ENCODE measurements at regions not wholly inside any gene's neighbourhood (a gene's known extent, or its start where the extent isn't known, plus 50 kb on each side); places are given as distances from the start of the nearest gene placed in this dataset.

DNA sequence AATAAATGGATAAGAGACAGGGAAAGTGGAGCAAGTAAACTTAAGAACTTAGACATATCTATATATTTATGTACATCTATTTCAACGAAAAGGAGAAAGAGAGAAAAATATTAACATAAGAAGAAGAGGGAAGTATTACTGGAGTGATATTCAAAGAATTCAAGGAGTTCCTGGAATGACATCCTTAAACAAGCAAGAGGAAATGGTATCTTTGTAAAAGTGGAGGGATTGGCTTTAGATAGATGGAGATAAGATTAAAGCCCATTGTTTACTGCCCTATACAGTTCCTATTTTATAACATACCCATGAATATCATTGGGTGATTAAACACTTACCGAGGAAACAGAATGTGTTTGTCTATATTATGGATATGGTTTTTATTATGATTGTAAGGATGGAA lies 1036.3 kb downstream of the TTLL7 start:
- DNase-seq (ENCODE audit: low read depth in 2 of 2): no peak

DNA sequence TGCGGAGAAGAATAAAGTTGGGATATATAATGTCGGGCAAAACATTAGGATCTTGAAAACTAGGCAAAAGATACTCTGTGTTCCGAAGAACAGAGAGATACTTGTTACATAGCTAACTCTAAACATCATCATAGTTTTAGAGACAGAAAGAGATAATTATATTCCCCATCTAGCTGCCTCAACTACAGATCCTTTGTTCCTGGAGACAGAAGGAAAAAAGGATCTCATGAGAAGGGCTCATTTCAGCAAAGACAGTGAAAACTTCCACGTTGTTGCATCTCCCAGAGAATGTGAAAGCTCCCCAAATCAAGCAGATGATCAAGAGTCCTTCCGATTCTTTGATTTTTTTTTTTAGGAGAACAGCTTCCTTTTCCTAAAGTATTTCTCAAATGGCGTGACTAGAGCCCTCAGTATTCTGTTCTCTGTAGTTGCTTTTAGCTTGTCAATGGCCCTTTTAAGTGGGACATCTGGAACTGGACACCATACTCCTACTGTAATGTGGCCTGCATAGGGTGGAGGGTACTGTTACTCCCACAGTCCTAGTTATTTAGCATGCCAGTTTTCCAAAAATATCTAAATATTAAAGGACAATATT lies 1048.2 kb downstream of the TTLL7 start:
- no peak for DNase-seq (ENCODE audit: low read depth in 2 of 2)

DNA sequence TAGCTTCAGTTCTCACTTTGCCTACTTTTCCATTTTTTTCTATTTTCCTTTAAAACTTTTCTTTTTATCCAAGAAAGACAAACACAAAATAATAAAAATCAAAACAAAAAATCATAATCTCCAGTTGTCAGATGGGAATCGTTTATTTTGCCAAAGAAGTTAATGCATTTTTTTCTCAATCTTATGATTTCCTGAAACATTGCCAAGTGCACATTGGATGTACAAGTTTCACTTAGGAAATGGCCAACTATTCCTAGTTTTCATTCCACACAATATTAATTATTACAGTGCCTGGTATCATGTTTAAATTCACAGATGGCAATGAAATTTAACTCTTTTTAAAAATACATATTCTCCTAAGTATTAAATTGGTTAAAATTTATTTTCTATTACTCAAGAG lies 1050.5 kb downstream of the TTLL7 start:
- no peak for DNase-seq (ENCODE audit: low read depth in 2 of 2)

DNA sequence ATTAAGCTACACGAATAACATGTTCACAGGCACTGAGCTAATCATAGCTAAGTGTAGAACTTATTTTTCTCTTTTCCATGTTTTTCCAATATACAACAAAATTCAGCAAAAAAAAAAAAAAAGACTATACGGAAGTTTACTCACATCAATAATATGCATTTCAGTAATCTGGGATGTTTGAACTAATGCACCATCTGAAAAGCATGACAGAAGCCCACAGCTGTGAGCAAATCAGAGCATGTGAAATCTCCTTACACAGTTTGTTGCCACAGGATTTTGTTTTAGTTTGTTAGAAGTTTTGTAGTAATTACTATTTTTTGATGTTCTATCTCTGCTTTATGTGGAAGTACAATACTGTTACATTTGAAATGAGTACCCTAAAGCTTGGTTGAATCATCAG lies 1051.7 kb downstream of the TTLL7 start:
- DNase-seq (ENCODE audit: low read depth in 2 of 2): no peak

DNA sequence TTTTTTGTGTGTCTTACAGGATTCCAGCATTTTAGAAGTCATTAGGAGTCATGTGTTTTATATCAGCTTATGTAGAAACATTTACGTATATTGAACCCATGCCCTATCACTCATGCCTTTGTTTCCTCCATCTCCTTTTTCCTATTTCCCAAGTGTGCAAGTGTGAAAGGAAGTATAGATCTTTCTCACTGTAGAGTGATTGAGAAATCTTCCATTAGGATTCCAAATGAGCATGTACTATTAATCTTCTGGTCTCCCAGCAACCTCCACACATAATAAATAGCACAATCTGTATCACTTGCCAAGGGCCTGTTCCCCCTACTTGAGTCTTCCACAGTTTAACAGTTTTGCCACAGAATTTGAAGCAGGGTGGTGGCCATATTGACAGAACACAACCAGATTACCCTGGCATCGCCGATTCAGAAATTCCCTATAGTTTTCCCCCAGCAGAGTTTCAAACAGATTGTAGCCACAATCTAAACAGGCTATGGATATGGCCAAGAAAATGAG lies 1052.8 kb downstream of the TTLL7 start:
- DNase-seq (ENCODE audit: low read depth in 2 of 2): no peak

DNA sequence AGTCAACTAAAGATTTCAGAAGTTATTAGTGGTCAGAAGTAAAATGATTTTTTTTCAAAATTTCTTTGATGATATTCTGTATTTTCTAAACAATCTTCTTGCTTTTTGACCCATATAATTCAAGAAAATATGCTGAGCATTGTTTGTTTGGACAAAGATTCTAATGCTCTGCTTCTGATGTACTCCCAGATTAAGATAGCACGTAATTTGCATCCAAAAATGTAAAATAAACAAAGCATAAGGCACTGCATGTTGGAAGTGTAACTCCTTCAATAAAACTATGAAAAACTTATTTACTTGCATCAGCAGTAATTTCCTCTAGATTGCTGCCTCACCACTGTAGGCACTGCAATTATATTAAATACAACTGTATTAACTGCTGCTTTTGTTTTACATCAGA lies 1054.1 kb downstream of the TTLL7 start:
- no peak for DNase-seq (ENCODE audit: low read depth in 2 of 2)

DNA sequence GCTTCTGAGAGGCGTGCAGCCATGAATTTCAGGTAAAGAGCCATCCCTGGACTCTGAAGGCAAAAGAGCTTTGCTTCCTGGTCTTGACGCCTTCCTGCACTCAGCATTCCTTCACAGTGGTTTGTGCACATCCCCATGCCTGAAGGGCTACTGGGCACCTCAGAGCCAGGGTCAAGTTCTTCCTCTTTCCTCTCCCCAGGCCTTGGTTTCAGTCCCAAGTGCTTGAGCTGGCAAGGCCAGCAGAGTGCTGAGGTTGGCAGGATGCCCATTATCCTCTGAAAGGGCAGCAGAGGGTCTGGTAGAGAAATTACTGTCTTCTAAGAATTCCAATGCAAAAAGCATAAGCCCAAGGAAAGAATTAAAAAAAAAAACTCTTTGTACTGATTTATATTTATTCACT lies 1064.9 kb downstream of the TTLL7 start:
- DNase-seq (ENCODE audit: low read depth in 2 of 2): no peak

DNA sequence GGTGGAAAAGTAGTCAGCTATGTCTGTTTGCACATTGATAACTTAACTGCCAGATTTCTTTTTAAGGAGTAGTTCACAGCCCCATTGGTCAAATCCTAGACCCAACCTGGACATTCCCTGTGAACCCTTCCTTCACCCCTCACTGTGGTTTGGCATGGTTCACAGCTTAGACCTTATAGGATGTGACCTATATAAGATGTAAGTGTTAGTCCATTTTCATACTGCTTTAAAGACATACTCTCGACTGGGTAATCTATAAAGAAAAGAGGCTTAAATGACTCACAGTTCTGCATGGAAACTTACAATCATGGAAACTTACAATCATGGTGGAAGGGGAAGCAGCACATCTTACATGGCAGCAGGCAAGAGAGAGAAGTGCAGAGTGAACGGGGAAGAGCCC lies 1066.2 kb downstream of the TTLL7 start:
- DNase-seq (ENCODE audit: low read depth in 2 of 2): no peak

DNA sequence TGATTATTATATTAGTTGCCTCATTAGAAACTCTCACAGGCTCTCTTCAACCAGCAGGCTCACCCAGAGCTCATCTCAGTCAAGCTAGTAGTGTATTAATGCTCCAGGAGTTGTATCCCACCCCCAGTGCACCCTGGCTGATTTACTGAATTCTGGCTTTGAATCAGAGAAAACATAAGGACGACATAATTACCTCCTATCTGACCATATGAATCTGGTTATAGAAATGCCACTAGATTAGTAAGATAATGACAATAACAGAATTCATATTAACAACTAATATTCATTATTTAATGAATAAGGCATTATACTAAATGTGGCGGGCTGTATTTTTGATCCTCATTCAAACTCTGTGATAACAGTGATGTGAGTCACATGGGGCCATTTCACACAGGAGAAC lies 1066.7 kb downstream of the TTLL7 start:
- no peak for DNase-seq (ENCODE audit: low read depth in 2 of 2)

DNA sequence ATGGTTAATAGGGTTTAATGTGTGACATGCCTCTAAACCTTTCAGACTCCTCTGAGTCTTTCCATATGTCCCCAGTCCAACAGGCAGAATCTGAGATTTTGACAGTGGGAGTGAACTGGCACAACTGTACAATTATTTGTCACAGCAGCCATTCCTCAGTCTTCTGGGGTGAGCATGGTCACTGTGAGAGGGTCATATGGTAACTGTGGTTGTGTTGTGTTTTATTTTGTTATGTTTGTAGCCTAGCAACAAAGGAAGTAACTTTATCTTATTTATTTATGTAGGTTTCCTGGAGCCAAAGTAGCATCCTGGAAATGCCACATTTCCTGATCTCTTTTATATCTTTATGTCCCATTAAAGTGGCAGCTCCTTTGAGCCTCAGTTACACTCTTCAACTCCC lies 1067.9 kb downstream of the TTLL7 start:
- no peak for DNase-seq (ENCODE audit: low read depth in 2 of 2)

DNA sequence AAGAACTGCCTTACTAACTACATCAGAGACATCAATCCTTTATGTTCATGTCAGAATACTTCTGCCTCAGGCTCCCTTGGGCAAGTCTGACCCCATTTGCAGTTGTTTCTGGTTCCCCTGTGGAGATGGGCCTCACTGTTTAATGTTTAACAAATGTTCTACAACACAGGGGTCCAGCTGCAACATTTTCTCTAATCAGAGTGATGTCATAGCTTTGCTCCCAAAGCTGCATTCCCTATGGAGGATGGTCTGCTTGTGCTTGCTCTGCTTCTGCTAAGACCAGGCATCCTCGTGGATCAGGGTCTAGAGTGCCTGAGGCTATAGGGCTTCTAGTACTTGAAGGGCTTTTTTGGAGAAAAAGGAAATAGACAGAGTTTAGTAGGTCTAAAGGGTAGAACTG lies 1071.2 kb downstream of the TTLL7 start:
- no peak for DNase-seq (ENCODE audit: low read depth in 2 of 2)

DNA sequence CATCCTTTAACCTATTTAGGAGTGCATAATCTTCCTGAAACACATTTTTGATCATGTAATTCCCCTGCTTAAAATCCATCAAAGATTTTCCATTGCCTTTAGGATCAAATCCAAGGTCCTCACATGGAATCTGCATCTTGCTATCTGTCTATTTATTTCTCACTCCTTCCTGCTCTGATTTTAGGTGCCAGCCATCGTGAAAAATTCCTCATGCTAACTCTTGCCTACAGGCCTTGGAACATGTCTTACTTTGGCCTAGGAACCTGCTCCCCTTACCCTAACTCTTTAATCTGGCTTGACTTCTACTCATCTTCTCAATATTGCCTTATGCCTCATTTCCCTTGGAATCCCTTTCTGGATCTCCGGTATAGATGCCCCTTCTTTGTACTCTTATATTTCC lies 1074.3 kb downstream of the TTLL7 start:
- DNase-seq (ENCODE audit: low read depth in 2 of 2): no peak

DNA sequence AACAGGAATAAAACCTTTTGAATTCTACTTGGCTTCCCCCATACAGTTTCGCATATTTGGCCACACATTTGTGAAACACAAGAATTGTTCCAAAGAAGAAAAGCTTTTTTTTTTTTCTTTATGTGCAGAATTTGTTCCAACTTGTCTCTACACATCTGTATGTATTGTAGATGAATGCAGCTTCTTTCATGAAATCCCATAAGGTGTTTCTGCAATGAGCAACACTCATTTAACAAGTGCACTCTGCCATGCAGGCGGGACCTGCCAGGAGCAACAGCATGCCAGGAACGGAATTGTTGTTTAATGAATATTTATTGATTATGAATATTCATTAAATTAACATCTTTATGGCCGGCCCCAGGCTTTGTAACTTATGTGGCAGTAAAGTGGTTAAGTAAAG lies 1075.0 kb downstream of the TTLL7 start:
- DNase-seq (ENCODE audit: low read depth in 2 of 2): no peak

DNA sequence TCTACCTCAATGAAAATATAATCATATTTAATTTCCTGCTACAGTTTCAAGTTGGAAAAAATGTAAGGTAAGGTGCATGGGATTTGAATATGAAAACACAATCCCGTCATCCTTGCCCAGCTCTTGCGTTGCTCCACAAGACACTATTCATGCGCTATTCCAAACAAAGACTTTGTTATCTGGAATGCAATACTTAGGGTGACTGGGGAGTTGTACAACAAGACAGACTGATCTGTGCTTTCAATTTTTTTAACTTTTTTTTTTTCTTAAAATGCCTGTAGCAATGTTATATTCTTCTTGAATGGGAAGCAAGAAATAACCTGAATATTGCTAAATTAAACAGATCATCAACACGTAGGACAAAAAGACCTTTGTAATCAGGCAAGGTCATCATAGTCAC lies 1077.2 kb downstream of the TTLL7 start:
- no peak for DNase-seq (ENCODE audit: low read depth in 2 of 2)

DNA sequence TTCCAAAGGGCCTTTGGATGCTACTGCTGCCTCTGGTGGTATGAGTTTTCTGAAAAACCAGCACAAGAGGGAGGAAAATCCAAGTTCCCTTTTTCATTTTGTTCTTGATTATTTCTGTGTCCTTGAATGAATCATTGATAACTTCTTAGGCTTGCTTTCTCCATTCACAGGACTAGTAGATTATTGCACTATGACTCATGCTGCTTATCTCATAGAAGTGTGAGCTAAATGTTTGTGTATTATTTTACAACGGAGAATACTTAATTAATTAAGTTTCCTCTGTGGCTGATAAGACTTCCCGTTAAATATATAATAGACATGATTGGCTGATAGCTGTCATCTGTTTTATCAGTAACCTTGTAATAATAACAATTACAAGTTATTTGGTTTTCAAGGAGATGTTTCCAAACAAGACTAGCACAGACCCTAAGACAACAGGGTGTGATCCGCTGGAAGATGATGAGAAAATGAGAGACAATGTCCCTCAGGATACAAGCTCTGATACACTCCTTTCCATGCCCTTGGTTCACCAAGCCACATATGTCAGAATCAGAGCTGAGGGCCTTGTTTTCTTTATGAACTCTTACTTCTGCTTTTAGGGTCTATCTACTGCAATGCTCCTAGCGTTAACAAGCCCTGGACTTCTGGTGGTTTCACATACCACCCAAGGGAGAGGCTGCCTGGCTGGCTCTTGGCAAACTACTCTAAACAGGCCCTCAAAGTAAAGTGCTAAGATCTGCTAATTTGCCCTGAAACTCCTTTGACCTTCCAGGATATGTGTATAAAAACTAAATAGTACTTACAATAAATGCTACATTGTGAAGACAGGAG lies 1078.3 kb downstream of the TTLL7 start:
- DNase-seq (ENCODE audit: low read depth in 2 of 2): no peak

DNA sequence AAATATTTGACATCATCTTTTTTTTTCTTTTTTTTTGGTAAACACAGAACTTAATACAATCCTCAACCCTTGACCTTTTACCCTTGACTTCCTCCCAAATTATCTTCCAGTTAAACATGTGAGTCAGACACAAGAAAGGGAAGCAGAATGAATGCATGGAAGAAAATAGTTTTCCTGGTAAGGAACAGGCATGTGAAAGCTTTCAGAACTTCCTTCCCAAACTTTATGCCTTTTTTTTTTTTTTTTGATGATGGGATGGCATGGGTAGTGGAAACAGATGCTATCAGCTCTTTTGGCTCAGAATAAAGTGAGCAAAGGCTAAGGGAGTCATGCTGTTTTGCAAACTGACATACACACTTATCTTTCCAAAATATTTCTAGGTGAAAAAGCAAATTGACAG lies 1079.1 kb downstream of the TTLL7 start:
- DNase-seq (ENCODE audit: low read depth in 2 of 2): no peak

DNA sequence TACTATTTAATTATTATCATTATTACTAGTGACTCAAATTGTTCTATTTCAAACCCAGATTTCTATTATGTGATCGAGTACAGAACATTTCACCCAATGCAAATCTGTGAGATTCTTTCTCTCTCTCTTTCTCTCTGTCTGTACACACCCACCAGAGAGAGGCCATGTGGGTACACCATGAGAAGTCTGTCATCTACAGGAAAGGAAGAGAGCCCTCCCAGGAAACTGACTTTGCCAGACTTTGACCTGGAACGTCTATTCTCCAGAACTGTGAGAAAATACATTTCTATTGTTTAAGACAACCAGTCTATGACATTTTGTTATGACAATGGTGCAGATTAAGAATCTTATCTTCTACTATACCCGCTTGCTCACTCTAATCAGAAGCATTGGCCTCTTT lies 1091.6 kb downstream of the TTLL7 start:
- DNase-seq (ENCODE audit: low read depth in 2 of 2): no peak

DNA sequence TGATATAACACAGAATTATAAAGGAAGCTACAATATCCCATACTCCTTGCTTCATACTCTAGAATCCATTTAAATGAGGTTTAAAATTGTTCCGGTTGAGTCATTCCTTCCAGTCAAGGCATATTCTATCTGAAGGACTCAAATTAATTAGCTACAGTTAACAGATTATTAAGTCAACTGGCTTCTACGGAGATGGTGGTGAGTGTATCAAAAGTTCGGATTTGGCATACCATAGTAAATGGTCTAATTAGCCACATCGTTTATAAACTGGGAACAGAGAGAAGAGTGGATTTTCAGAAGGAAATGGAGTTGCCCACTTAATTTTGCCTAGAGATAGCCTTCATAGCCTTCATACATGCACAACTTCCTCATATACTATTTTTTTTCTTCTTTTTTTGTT lies 1095.3 kb downstream of the TTLL7 start:
- DNase-seq (ENCODE audit: low read depth in 2 of 2): no peak

DNA sequence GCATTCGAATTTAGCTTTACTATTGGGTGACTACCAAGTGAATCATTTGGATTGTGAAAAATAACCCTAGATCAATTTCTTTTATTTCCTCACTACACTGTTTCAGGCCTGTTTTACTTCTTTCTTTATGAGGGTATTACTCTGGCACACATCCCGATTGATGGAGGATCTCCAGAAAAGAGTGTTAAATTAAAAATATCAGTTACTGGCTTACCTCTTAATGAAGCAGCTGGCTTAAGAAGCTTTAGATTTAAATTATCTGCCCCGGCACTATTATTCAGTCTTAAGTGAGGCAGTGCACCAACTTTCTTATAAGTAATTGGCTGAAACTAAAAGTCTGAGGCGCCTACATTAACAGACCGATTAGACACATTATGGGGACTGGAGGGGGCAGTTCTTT lies 1097.4 kb downstream of the TTLL7 start:
- no peak for DNase-seq (ENCODE audit: low read depth in 2 of 2)

DNA sequence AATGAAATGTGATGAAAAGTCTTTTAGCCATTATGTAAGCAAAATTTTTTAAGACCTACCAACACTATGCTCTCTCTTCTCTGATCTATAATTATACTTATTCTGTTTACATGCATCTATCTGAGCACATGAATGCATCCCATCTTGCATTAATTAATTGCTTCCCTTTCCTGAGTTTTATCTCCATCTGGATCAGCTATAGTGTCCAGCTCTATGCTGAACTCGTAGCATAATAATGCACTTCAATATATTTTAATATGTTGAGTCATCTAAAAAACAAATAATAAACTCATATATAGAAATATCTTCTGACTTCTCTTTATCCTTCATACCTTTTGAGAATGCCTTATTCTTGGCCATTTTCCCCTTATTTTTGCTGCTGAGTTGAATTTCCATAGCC lies 1097.8 kb downstream of the TTLL7 start:
- no peak for DNase-seq (ENCODE audit: low read depth in 2 of 2)

DNA sequence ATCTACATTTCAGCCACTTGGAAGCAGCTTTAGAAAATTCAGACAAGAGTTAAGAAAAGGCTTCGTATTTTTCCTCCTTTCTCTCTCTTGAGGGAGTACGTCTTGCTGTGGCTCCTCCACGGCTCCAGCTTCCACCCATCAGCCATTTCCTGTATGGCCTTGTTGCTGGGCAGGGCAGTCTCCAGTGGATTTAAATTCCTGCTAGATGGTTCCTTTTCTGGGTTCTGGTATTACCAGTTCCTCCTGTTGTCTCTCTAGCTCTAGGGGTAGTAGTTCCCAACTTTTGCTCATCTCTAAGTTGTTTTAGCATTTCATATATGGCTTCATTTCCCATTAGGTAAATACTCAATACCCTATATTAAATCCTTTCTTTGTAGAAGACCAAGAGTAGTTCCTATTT lies 1098.3 kb downstream of the ADGRL2 start:
- no peak for DNase-seq (ENCODE audit: low read depth in 2 of 2)

DNA sequence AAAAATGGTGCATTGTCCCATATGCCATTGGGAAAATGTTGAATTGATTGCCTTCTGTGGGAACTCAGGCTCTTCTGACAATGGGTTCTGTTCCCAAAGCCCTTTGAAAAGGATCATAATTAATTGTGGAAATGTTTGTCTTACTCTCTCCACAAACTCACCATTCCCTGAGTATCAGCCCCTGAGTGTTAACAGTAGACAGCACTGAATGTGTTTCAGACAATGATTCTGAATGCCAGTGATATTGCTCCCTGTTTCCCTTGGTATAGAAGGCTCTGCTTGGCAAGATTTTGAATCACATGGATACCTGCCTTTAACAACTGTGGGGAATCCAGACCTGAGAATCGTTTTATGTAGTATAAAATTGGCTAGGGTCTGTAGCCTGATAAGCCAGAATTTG lies 1096.8 kb downstream of the ADGRL2 start:
- no peak for DNase-seq (ENCODE audit: low read depth in 2 of 2)

DNA sequence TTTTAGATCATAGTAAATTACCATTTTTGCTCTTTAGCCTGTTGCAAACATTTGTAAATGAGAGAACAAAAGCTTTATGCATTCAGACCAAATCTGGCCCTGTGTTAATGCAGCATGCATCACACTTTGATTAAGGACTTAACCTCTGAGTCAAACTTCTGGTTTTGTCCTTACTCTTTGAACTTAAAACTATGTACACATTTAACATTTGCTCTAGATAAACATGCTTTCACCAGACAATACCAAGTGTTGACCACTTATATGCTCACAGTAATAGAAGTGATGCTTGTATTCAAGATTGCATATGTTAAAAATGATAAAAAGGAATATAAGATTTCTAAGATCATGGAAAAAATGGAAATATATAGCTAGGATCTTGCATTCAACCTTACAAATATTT lies 1095.3 kb downstream of the ADGRL2 start:
- no peak for DNase-seq (ENCODE audit: low read depth in 2 of 2)

DNA sequence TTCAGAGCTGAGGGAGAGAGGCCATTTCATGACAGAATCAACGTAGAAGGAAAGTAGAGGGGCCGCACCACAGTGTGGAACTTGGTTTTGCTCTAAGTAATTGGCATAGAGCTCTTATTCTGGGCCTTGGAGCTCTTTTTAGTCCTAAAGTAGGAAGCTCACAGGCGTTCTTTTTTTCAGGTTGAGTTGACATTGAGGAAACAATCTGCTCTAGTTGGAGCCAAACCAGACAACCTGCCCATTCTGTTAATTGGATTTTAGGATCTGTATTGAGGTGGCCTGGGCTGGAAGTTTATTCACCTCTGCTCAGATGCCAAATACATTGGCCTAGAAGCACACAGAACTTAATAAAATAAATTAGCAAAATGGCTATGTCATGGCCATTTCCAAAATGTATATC lies 1093.9 kb downstream of the ADGRL2 start:
- no peak for DNase-seq (ENCODE audit: low read depth in 2 of 2)

Measured in stimulated activated CD8-positive, alpha-beta memory T cell treated with anti-CD3 and anti-CD28 coated beads, Interleukin-15, amount 100 ng/mL, for 4 hours (primary cell).